ENCODE measurements at regions not wholly inside any gene's neighbourhood (a gene's known extent, or its start where the extent isn't known, plus 50 kb on each side); places are given as distances from the start of the nearest gene placed in this dataset.
"Not testable (repeated sequence)": the region's sequence is repeated elsewhere in the genome, so short reads cannot be mapped to it uniquely, and the experiment has no call there.

- no peak for DNase-seq
Measured at GRCh38 chr12:89787763-89788162, 79.1 kb upstream of the ATP2B1 start.

GRCh38 chr12:89786177-89786810, 77.7 kb upstream of the ATP2B1 start:
- no peak for DNase-seq

- no peak for DNase-seq
Measured at GRCh38 chr12:89783359-89784060, 74.9 kb upstream of the ATP2B1 start.

GRCh38 chr12:89782807-89783206, 74.2 kb upstream of the ATP2B1 start:
- DNase-seq, result no peak

- DNase-seq, result no peak
Measured at GRCh38 chr12:89781946-89782550, 73.4 kb upstream of the ATP2B1 start.

- no peak for DNase-seq
Measured at GRCh38 chr12:89781156-89781555, 72.5 kb upstream of the ATP2B1 start.

- no peak for DNase-seq
Measured at GRCh38 chr12:89779090-89779489, 70.5 kb upstream of the ATP2B1 start.

GRCh38 chr12:89777733-89778379, 69.2 kb upstream of the ATP2B1 start:
- DNase-seq, result no peak

GRCh38 chr12:89775986-89776365, 67.3 kb upstream of the ATP2B1 start:
- no peak for DNase-seq

GRCh38 chr12:89775063-89775985, 66.7 kb upstream of the ATP2B1 start:
- no peak for DNase-seq

- DNase-seq, result no peak
Measured at GRCh38 chr12:89774645-89775044, 66.0 kb upstream of the ATP2B1 start.

- no peak for DNase-seq
Measured at GRCh38 chr12:89770391-89770790, 61.8 kb upstream of the ATP2B1 start.

- no peak for DNase-seq
Measured at GRCh38 chr12:89769483-89769818, 60.8 kb upstream of the ATP2B1 start.

GRCh38 chr12:89768586-89769482, 60.2 kb upstream of the ATP2B1 start:
- peak; percentile 63 for DNase-seq

GRCh38 chr12:89765959-89766824, 57.6 kb upstream of the ATP2B1 start:
- DNase-seq, result no peak

- DNase-seq, result not testable (repeated sequence)
Measured at GRCh38 chr12:89764164-89764563, 55.5 kb upstream of the ATP2B1 start.

GRCh38 chr12:89762498-89763170, 54.0 kb upstream of the ATP2B1 start:
- no peak for DNase-seq

GRCh38 chr12:89760783-89761182, 52.1 kb upstream of the ATP2B1 start:
- DNase-seq, result no peak

Data from activated effector memory CD4-positive, alpha-beta T cell treated with anti-CD3 and anti-CD28 coated beads, Interleukin-2, amount 50 U/mL, for 16 hours (primary cell).